ENCODE measurements at regions not wholly inside any gene's neighbourhood (a gene's known extent, or its start where the extent isn't known, plus 50 kb on each side); places are given as distances from the start of the nearest gene placed in this dataset.

GRCh38 chr3:72331076-72331475 is 517.2 kb downstream of the SHQ1 start:
- ChIA-PET CTCF (ENCODE audit: partially characterized antibody) (interaction anchor here (1.0 to 4.4 kb wide), 4 partner anchors 10 to 405 kb away, joined by 3 to 14 read pairs (median 3); no protein-coding TSS in a partner anchor), POLR2A (ENCODE audit: partially characterized antibody) (no interaction called here)
- no peak overlapping the region for H3K23ac ChIP-seq (ENCODE audit: insufficient read length)
- H3K36me3 ChIP-seq (ENCODE audit: control insufficient read depth in 2 of 4, insufficient read depth in 4 of 4, low read length in 3 of 4), result no peaks in the 10 kb centered on the region
- 90% methylated on average over 6 of the region's 6 CpGs; no CpG with 5 or more reads in 1 of the 2 experiments for WGBS, 2 experiments (ENCODE audit: extremely low coverage in 1 of 2, insufficient coverage in 1 of 2, insufficient read length in 1 of 2, insufficient replicate concordance in 2 of 2, low coverage in 1 of 2, low lambda C conversion rate in 2 of 2, missing lambda C conversion rate in 1 of 2)
- H3K56ac ChIP-seq (replicated peaks; ENCODE audit: insufficient read length, low read depth, low read length), result no peak overlapping the region
- peaks cover 0 to 2% of the 10 kb centered on the region in 2 experiments for H4K20me1 ChIP-seq (replicated peaks in 1 of 2; ENCODE audit: control insufficient read depth in 1 of 2, insufficient read depth in 2 of 2, low read length in 2 of 2)
- H3K9ac ChIP-seq (replicated peaks in 1 of 4; ENCODE audit: extremely low read depth in 1 of 4, low read depth in 3 of 4, low read length in 3 of 4), result no peak overlapping the region
- no peak overlapping the region for H4K8ac ChIP-seq (ENCODE audit: extremely low read depth, insufficient read depth, low read length)
- H3K14ac ChIP-seq (ENCODE audit: insufficient read length), result no peak overlapping the region
- no peak overlapping the region for H3K4ac ChIP-seq (replicated peaks; ENCODE audit: insufficient read length, low read depth, low read length)
- no peaks in the 10 kb centered on the region for H3K27me3 ChIP-seq (replicated peaks in 1 of 4; ENCODE audit: control insufficient read depth in 3 of 4, extremely low read depth in 1 of 4, insufficient read depth in 3 of 4, low read length in 3 of 4)
- H2BK120ac ChIP-seq (replicated peaks; ENCODE audit: low read depth, low read length), result no peak overlapping the region
- H3K23me2 ChIP-seq (ENCODE audit: low read depth, low read length), result peaks cover 10% of the 10 kb centered on the region; the same call in 1 of the 2 replicates
- no peak overlapping the region for H2AK5ac ChIP-seq (ENCODE audit: low read depth, low read length)
- no peaks in the 10 kb centered on the region for H3K9me3 ChIP-seq (ENCODE audit: insufficient read depth in 2 of 2, low read depth in 1 of 2, low read length in 1 of 2)
- peaks cover 6 to 11% (median 7%) of the 10 kb centered on the region in 4 experiments for H3K4me1 ChIP-seq (replicated peaks in 1 of 4; ENCODE audit: control insufficient read depth in 3 of 4, insufficient read depth in 4 of 4, low read length in 3 of 4)
- H2BK12ac ChIP-seq (ENCODE audit: low read depth, low read length), result no peak overlapping the region
- no peak overlapping the region for H4K5ac ChIP-seq (ENCODE audit: insufficient read length, low read depth, low read length)
- H3K18ac ChIP-seq (ENCODE audit: extremely low read depth, low read length), result no peak overlapping the region
- no peak overlapping the region for H3K4me2 ChIP-seq (ENCODE audit: insufficient read depth in 1 of 2, low read depth in 2 of 2, low read length in 2 of 2)
- no peaks in the 10 kb centered on the region for H3K79me1 ChIP-seq (ENCODE audit: low read depth, low read length)
- no peak overlapping the region for H2BK5ac ChIP-seq (ENCODE audit: low read depth, low read length)
- H3K27ac ChIP-seq (ENCODE audit: low read depth, low read length), result no peak overlapping the region
- H4K91ac ChIP-seq (replicated peaks; ENCODE audit: insufficient read length, low read length), result no peak overlapping the region
- no peaks in the 10 kb centered on the region for H3K79me2 ChIP-seq (ENCODE audit: control insufficient read depth in 1 of 2, insufficient read depth in 2 of 2, low read length in 2 of 2)
- H2BK15ac ChIP-seq (ENCODE audit: low read length), result peak overlapping the region; percentile 21; the same call in 1 of the 2 replicates
- TF ChIP-seq SIRT6 (IDR thresholded peaks at IDR 0.05; ENCODE audit: low read length) (no peak), ATF3 (IDR thresholded peaks at IDR 0.05; ENCODE audit: insufficient read depth, low read depth, low read length) (no peak), CEBPB (IDR thresholded peaks at IDR 0.05; ENCODE audit: low read depth, low read length) (no peak), TEAD4 (IDR thresholded peaks at IDR 0.05; ENCODE audit: low read depth, low read length) (no peak), EGR1 (IDR thresholded peaks at IDR 0.05; ENCODE audit: borderline replicate concordance, low read depth, low read length) (no peak), SP4 (IDR thresholded peaks at IDR 0.05; ENCODE audit: low read length) (no peak)
- no peak overlapping the region for H3K4me3 ChIP-seq (ENCODE audit: extremely low read depth in 1 of 4, insufficient read depth in 2 of 4, low read depth in 3 of 4, low read length in 4 of 4)
- no peak overlapping the region for H2BK20ac ChIP-seq (ENCODE audit: low read length)
- FAIRE-seq (no peak), DNase-seq (ENCODE audit: low read depth in 1 of 2, low spot score in 2 of 2) (no peak)
- no peak overlapping the region for H2AFZ ChIP-seq (ENCODE audit: low read length)

All from H1 (cell line).